ENCODE measurements at regions not wholly inside any gene's neighbourhood (a gene's known extent, or its start where the extent isn't known, plus 50 kb on each side); places are given as distances from the start of the nearest gene placed in this dataset.
"Not testable (repeated sequence)": the region's sequence is repeated elsewhere in the genome, so short reads cannot be mapped to it uniquely, and the experiment has no call there.

DNA sequence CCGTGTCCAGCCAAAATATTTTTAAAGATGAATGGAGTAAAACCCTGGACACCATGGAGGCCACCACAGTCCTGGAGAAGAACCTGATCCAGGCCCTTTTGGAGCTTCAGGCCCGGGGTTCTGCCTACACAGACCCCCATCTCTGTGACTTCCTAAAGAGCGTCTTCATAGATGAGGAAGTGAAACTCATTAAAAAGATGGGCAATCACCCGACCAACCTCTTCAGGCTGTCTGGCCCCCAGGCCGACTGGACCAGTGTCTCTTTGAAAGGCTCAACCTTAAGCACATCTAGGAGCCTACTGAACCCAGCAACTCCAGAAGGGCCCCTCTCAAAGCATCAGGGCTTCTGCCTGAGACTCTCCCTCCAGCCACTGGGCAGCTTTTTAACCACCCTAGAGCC lies 107.9 kb upstream of the FAM174B start:
- DNase-seq = no peak

DNA sequence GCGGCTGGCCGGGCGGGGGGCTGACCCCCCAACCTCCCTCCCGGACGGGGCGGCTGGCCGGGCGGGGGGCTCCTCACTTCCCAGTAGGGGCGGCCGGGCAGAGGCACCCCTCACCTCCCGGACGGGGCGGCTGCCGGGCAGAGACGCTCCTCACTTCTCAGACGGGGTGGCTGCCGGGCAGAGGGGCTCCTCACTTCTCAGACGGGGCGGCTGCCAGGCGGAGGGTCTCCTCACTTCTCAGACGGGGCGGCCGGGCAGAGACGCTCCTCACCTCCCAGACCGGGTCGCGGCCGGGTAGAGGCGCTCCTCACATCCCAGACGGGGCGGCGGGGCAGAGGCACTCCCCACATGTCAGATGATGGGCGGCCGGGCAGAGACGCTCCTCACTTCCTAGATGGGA lies 112.6 kb upstream of the FAM174B start:
- not testable (repeated sequence) for DNase-seq

DNA sequence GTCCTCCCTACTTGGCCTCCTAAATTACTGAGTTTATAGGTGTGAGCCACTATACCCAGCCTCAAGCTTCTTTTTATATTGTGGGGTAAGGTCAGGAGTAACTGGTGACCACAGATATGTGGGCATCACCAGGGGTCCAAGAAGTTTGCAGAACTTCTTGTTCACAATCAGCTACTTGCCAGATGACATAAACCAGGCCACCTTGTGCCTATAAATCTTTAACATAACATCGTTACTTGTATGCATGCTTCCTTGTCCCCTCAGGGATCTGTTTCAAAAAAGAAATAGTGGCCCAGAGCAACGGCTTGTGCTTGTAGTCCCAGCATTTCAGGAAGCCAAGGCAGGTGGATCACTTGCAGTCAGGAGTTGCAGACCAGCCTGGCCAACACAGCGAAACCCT lies 115.1 kb upstream of the FAM174B start:
- no peak for DNase-seq

DNA sequence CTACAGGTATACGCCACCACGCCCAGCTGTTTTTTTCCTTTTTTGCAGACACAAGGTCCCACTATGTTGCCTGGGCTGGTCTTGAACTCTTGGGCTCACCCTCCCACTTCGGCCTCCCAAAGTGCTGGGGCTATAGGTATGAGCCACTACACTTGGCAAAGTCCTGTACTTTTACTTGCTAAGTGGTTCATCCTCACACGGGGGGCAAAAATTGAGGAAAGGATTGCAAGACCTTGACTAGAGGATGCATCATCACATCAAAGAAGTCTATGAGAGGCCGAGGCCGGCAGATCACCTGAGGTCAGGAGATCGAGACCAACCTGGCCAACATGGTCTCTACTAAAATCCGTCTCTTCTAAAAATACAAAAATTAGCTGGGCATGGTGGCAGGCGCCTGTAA lies 116.5 kb upstream of the FAM174B start:
- no peak for DNase-seq

DNA sequence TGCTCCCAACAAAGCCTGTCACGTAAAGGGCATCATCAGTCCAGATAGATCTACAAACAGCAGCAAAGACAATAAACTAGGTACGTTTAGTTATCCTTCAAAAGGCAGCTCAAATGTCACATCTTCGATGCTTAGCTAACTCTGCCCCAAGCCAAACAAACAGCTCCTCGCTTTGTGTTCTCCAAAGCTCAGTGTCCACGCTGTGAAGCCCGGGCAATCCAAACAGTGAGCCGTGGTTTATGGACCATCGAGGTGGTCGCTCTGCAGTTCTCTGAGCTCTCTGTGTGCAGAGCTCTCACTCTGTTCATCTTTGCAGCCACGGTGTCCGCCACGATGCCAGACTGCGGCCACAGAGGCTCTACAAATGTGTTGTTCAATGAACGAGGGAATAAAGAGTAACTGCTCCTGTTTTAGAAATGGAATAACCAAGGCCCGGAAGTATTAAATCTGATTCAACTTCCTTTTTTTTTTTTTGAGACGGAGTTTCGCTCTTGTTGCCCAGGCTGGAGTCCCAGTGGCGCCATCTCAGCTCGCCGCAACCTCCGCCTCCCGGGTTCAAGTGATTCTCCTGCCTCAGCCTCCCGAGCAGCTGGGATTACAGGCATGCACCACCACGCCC lies 117.2 kb upstream of the FAM174B start:
- no peak for DNase-seq

DNA sequence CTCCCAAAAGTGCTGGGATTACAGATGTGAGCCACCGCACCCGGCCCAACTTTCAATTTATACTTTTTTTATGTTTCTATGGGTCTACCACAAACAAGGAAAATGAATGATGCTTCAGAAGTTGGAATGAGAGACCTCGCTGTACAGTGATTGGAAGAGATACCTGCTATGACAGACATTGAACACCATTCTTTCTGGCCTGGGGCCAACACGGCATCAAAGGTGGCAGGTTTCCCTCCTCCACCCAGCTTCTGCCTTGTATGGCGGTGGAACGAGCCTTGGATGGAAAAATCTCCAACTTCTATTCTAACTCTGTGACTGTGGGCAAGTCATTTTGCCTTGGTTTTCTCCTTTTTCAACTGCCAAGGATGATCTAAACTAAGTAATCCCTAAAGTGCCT lies 117.8 kb upstream of the FAM174B start:
- DNase-seq = no peak

DNA sequence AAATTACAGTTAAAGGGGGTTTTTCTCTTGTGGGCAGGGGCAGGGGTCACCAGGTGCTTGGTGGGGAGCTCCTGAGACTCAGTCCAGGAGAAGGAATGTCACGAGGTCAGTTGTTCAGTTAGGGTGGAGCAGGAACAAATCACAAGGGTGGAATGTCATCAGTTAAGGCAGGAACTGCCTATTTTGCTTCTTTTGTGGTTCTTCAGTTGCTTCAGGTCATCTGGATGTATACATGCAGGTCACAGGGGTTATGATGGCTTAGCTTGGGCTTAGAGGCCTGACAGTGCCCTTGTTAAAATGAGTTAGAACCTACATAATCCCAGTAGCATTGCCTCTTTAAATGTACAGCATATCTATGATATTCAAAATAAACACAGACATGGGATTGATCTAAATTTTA lies 120.2 kb upstream of the CHD2 start:
- DNase-seq = no peak

DNA sequence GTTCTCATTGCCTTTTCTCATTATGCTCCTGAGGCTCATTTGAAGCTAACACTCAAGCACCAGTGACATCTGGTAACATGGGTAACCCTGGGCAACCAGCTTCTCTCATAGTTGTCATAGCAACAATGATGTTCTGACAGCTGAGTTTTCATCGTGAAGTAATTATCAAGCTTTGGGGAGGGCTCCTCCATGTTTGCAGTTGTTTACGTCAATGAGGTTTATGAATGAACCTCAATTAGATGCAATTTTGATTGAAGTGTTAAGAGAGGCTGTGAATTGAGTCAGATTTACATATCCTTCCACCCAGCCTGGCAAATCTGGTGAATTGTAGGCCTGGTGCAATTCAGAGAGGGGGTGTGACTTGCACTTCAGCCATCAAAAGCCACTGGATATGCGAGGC lies 119.3 kb upstream of the CHD2 start:
- DNase-seq = no peak

DNA sequence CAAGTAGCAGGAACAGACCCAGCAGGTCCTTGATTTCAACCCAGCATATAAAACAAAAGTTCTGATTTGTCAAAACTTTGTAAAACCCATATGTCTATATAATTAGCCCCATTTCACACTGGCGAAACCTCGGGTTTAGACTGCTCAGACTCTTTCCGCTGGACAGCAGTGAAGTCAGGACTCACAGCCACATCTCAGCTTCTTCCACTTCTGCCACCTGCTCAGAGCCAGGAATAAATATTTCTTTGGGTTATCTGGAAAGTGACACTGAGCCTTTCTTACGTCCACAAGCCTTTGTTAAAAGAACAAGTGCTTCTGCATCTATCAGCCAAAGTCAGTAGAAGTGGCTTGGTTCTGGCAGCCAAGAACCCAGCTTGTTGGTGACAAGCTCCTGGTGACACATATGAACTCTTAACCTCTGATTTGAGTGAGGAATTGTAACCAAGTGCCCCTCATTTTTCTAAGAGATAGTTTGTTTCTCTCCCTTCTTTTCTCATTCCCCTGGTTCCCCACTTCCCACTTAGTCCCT lies 118.1 kb upstream of the CHD2 start:
- no peak for DNase-seq

DNA sequence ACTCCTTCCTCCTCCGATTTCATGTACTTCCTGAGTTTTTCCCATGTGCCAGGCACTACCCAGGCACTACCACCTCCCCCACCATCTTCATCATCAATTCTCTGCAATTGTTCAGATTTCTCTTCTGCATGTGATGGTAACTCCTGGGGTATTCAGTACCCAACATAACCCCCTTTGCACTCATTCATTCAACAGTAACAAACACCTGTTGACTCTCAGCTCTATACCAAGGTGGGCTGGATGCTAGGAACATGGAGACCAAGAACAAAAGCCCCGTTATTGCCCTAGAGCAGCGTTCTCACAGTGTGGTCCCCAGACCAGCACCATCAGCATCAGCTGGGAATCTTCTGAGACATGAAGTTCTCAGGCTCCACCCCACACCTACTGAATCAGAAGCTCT lies 113.0 kb upstream of the CHD2 start:
- no peak for DNase-seq

DNA sequence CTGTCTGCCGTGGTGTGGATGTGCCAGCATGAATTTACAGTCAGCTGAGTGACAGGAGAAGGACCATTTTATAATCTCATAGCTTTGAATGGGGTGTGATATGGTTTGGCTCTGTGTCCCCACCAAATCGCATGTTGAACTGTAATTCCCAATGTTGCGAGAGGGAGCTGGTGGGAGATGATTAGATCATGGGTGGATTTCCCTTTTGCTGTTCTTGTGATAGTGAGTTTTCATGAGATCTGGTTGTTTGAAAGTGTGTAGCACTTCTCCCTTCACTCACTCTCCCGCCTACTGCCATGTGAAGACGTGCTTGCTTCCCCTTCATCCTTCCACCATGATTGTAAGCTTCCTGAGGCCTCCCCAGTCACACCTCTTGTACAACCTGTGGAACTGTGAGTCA lies 111.9 kb upstream of the CHD2 start:
- no peak for DNase-seq

DNA sequence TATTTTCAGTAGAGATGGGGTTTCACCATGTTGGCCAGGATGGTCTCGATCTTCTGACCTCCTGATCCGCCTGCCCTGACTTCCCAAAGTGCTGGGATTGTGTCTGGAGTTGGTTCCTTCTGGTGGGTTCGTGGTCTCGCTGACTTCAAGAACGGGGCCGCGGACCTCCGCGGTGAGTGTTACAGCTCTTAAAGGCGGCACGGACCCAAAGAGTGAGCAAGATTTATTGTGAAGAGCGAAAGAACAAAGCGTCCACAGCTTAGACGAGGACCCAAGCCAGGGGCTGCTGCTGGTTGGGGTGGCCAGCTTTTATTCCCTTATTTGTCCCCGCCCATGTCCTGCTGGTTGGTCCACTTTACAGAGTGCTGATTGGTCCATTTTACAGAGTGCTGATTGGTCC lies 111.3 kb upstream of the CHD2 start:
- DNase-seq = not testable (repeated sequence)

DNA sequence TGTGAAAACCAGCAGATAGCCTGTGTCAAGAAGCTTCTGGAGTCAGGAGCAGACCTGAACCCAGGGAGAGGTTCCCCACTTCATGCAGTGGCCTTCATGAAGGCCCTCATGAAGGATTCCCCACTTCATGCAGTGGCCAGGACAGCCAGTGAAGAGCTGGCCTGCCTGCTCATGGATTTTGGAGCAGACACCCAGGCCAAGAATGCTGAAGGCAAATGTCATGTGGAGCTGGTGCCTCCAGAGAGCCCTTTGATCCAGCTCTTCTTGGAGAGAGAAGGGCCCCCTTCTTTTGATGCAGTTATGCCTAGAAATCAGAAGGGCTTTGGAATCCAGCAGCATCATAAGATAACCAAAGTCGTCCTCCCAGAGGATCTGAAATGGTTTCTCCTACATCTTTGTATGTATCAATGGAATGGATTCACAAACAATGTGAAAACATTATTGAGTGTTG lies 103.9 kb upstream of the CHD2 start:
- no peak for DNase-seq

DNA sequence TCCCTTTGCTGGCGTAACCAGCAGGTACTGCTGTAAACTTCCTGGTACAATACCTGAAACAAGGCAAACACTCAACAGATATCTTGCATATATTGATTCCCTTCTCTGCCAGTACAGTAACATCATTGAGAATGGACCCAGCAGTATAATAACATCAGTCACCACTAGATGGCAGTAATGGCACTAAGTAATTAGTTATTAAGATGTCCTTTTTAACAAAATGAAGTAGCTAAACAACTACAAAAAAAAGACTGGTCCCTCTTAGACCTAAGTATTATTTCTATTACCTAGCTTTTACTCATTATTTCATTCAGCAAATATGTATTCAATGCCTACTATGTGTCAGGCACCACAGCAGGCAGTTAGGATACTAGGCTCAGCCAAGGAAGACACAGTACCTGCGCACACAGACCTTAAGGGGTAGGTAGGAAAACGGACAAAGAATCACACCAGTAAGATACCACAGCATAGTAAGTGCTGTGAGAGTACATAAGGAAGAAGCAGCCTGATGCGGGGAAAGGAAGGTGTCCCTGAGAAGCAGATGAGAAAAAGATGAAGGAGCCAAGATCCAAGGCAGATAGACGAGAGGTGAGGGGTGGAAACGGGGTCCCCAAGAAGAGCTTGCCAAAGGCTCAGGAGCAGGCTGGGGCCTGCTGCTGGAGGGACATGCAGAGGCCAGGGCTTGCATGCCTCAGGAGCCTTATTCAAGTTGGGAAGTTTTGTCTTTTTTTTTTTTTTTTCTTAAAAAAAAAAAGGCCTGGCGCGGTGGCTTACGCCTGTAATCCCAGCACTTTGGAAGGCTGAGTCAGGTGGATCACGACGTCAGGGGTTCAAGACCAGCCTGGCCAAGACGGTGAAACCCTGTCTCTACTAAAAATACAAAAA lies 102.7 kb upstream of the CHD2 start:
- no peak for DNase-seq

DNA sequence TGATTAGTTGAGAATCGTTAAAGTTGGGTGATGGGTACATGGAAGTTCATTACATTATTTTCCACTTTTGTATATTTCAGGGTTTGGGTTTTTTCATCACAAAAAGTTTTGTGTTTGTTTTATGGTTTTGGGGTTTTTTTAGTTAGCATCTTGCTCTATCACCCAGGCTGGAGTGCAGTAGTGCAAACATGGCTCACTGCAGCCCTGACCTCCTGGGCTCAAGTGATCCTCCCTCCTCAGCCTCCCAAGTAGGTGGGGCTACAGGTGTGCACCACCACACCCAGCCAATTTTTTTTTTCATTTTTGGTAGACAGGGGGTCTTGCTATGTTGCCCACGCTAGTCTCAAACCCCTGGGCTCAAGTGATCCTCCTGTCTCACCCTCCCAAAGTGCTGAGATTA lies 100.1 kb upstream of the CHD2 start:
- DNase-seq = no peak

DNA sequence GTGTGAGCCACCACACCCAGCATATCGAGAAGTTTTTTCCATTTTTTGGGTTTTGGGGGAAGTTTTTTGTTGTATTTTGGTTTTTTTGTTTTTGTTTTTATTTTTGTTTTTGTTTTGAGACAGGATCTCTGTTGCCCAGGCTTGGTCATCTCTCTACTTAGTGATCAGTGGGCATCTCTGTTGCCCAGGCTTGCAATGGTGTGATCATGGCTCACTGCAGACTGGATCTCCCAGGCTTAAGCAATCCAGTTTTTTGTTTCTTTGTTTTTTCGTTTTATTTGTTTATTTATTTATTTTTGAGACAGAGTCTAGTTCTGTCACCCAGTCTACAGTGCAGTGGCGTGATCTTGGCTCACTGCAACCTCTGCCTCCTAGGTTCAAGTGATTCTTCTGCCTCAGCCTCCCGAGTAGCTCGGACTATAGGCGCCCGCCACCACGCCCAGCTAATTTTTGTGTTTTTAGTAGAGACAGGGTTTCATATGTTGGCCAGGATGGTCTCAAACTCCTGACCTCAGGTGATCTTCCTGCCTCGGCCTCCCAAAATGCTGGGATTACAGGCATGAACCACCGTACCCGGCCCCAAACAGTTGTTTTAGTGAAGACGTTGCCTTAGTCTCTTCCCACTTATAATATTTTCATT lies 99.6 kb upstream of the CHD2 start:
- DNase-seq = not testable (repeated sequence)

DNA sequence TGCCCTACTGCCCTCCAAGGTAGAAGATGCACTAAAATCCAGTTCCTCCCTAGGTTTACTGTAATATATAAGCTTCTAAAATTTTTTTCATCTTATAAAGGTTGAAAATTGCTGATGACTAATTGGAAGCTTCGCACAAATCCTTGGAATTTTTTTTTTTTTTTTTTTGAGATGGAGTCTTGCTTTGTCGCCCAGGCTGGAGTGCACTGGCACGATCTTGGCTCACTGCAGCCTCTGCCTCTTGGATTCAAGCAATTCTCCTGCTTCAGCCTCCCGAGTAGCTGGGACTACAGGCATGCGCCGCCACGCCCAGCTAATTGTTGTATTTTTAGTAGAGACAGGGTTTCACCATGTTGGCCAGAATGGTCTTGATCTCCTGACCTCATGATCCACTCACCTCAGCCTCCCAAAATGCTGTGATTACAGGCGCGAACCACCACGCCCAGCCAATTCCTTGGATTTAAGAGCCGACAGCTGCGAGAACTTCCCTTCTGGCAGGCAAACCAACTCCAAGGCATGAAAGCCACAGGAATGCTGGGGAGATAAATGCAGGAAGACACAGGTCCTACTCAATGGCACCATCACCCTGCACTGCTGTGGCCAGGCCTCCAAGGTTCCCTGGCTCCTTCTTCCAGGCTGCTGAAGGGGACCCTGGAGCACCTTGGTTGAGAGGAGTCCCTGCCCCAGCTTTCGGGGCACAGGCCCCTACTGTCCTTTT lies 98.9 kb upstream of the CHD2 start:
- not testable (repeated sequence) for DNase-seq

DNA sequence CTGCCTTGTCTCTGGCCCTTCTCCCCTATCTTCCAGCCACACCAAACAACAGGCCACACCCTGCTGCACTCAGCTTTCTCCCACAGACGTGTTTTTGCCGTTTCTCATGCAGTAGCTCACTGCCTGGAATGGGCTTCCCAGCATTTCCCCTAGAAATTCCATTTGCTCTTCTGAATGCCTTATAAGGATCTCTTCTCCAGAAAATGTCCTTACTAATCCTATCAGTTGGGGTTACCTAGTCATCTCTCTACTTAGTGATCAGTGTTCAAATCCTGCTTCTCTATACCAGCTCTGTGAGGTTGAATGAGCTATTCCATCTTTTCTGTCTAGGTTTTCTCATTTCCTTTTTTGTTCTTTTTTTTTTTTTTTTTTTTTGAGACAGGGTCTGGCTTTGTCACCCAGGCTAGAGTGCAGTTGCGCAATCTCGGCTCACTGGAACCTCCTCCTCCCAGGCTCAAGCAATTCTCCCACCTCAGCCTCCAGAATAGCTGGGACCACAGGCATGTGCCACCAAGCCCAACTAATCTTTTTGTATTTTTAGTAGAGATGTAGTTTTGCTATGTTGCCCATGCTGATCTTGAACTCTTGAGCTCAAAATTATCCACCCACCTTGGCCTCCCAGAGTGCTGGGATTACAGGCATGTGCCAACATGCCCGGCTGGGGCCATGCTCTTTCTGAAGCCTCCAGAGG lies 98.2 kb upstream of the CHD2 start:
- no peak for DNase-seq

DNA sequence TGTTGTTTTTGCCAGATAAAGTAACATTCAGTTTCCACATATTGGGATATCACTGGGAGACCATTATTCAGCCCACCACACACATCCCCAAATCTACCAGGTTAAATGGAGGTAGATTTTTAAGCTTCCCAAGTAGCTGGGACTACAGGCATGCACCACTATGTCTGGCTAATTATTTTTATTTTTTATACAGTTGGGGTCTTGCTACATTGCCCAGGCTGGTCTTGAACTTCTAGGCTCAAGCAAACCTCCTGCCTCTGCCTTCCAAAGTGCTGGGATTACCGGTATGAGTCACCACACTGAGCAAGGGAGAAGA lies 96.6 kb upstream of the CHD2 start:
- DNase-seq = no peak

DNA sequence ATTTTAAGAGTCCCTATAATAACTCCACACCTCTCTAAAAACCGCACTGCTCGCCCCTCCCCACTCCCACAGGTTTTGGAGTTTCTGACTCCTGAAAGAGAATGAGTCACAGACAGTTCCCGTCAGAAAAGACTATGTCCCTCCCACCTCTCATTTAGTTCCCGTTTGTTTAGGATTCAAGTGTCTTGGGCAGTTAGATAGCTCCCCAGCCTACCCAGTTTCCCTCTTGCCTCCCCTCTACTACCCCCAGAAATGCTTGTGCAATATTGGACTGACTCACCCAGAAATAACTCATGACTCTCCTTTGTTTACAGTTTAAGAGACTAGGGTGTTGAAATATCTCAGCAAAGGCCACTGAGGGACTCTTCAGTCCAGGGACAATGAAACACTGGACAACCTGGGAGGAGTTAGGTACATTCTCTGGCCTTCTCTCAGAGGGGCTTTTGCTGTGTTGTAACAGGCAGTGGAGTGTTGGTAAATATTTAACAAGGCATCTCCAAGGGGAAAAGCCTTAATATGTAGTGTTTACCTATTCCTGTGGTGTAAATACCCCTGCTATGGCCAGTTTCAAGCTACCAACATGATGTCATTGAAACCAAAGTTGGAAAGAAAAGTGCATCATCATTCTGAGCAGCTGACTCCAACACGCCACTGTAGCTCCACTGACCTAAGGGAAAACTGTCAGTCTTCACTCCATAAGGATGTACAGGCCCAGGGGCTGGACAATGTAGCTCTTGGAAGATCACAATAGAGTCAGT lies 96.1 kb upstream of the CHD2 start:
- DNase-seq = no peak

DNA sequence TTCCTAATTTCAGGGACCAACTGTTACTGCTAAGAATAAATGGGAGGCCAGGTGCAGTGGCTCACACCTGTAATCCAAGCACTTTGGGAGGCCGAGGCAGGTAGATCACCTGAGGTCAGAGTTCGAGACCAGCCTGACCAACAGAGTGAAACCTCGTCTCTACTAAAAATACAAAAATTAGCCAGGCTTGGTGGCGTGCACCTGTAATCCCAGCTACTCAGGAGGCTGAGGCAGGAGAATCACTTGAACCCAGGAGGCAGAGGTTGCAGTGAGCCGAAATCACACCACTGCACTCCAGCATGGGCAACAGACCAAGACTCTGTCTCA lies 95.6 kb upstream of the CHD2 start:
- DNase-seq = not testable (repeated sequence)

DNA sequence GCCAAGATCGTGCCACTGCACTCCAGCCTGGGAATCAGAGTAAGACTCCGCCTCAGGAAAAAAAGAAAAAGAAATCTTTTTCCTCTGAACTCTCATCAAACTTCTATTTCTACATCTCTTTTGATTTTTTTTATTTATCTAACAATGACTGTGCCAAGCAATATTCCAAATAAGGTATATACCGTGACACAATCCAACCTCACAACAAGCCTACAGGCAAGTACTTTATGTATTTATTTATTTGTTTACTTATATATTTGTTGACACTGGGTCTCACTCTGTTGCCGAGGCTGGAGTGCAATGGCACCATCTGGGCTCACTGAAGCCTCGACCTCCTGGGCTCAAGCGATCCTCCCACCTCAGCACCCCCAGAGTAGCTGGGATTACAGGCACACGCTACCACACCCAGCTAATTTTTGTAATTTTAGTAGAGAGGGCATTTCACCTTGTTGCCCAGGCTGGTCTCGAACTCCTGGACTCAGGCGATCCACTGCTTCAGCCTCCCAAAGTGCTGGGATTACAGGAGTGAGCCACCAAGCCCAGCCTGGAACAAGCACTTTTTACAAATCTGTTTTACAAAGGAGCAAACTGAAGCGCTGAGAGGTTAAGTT lies 94.9 kb upstream of the CHD2 start:
- DNase-seq = no peak

All from cortex of kidney (tissue), 1 donor.